IPS-20b (cell line): ENCODE measurements at regions not wholly inside any gene's neighbourhood (a gene's known extent, or its start where the extent isn't known, plus 50 kb on each side); places are given as distances from the start of the nearest gene placed in this dataset.

Experiments
- H3K27ac ChIP-seq: one replicate; pipeline ENCODE4 v1.5.1; 2013; ENCODE audit warnings: low read length
- H3K27me3 ChIP-seq: 2 replicates; pipeline ENCODE4 v1.6.1; 2013; ENCODE audit warnings: mild to moderate bottlenecking, low read length, inconsistent platforms; ENCODE audit not compliant: insufficient read depth
- H3K36me3 ChIP-seq: 2 replicates; pipeline ENCODE4 v1.6.1; 2013; ENCODE audit warnings: low read depth, mild to moderate bottlenecking, inconsistent platforms, low read length, moderate library complexity; ENCODE audit not compliant: insufficient read depth
- H3K4me1 ChIP-seq: 2 replicates; pipeline ENCODE4 v1.6.1; 2013; ENCODE audit warnings: mild to moderate bottlenecking, control low read depth, inconsistent platforms, low read length, moderate library complexity; ENCODE audit not compliant: insufficient read depth
- H3K4me3 ChIP-seq: 2 replicates; pipeline ENCODE4 v1.5.1; 2013; ENCODE audit warnings: mild to moderate bottlenecking, low read length, inconsistent platforms
- H3K9ac ChIP-seq: 2 replicates; pipeline ENCODE4 v1.6.1; 2013; ENCODE audit warnings: low read depth, mild to moderate bottlenecking, inconsistent platforms, low read length, moderate library complexity
- H3K9me3 ChIP-seq: 2 replicates; pipeline ENCODE4 v1.6.1; 2013; ENCODE audit warnings: mild to moderate bottlenecking, low read depth, low read length, inconsistent platforms; ENCODE audit not compliant: insufficient read depth

DNA sequence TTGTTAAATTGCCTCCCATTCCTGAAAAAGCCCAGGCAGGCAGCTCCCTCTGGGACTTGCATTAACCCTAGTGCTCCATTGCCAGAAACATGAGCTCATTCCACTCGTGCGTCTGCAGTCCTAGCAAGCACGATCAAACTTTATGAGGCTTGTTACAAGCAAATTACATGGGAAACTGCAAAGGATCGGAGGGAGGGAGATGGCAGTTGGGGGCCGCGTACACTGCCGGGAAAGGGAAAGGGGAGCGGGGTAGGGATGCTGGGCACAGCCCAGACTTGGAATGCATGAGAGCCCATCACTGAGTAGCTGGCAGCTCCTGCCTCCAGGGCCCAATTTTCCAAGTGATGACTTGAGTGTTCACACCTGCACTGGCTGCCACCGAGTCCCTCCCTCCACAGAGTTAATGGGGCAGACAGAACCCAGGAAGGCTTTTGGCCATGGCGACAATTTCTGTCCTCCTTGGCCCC is 169.9 kb downstream of the BRINP2 start:
- Histone ChIP-seq H3K36me3 (no peaks in the 10 kb centered on the region), H3K27ac (no peak overlapping the region), H3K4me1 (no peaks in the 10 kb centered on the region), H3K9ac (no peak overlapping the region), H3K27me3 (no peaks in the 10 kb centered on the region), H3K9me3 (no peaks in the 10 kb centered on the region), H3K4me3 (no peak overlapping the region)

DNA sequence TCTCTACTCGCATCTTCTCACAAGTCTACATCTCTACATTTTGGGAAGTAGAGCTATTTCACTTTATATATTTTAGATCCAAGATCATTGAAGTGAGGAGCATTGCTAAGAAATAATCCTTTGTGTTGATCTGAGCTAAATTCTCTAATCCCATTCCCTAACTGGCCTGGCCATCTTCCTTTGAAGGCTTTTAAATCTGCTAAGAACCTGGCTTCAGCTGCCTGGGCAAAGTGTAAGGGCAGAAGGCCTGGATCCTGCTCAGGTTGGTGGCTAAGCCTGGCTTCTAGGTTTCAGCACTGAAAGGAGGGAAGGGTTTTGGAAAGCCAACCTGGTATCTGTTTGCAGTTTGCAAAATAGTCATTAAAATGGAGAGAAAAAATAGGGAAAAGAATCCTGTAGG is 167.6 kb downstream of the BRINP2 start:
- Histone ChIP-seq H3K9ac (no peak overlapping the region), H3K27ac (no peak overlapping the region), H3K4me3 (no peak overlapping the region), H3K27me3 (no peaks in the 10 kb centered on the region), H3K9me3 (no peaks in the 10 kb centered on the region), H3K36me3 (no peaks in the 10 kb centered on the region), H3K4me1 (no peaks in the 10 kb centered on the region)

DNA sequence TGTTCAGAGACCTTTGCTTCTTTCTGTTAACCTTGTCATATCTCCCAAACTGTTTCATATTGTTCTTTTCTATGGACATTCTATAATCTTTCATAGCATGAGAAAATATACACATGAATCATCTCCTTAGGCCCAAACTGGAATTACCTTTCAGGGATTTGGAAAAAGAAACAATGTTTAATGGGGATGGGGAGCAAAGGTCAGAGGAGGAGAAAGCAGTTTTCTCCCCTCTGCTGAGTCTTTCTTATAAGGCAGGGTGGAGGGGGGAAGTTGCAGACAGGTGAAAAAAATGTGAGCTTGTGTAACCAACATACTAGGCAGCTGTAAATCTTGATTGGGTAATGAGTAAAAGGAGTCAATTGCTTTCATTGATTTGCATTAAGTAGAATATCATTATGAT is 164.1 kb downstream of the BRINP2 start:
- no peaks in the 10 kb centered on the region for H3K36me3 ChIP-seq
- no peak overlapping the region for H3K9ac ChIP-seq
- no peaks in the 10 kb centered on the region for H3K27me3 ChIP-seq
- H3K4me1 ChIP-seq: no peaks in the 10 kb centered on the region
- H3K27ac ChIP-seq: no peak overlapping the region
- H3K4me3 ChIP-seq: no peak overlapping the region
- no peaks in the 10 kb centered on the region for H3K9me3 ChIP-seq

DNA sequence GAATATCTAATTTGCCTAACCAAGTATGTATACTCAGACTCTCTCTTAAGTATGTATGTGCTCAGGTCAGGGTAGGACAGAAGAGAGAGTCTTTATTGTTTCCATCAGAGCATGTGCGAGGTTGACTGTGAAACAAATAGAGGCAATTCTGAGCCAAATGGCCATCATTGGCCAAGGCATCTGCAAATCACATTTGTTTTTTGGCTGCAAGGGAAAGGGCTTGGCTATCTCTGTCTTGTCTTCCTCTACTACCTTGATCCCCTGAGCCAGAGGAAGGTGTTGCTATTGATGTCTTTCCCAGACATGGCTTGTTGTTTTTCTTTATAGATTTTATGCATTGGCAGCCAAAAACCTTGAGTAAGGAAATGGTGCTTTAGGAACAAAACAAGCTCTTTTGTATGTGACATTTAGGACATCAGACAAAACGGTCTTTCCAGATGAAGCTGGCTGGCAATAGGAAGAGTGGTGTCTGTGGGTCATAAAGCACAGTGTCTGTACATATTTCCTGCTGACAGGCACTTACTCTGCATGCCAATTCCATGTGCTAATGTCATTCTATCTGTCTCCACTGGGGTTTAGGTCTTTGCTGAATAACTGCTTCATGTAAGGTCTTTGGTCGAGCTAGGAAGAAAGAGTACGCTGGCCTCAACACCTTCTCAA is 163.3 kb downstream of the BRINP2 start:
- Histone ChIP-seq H3K36me3 (no peaks in the 10 kb centered on the region), H3K27me3 (no peaks in the 10 kb centered on the region), H3K9me3 (no peaks in the 10 kb centered on the region), H3K27ac (no peak overlapping the region), H3K4me1 (no peaks in the 10 kb centered on the region), H3K9ac (no peak overlapping the region), H3K4me3 (no peak overlapping the region)
